WERI-Rb-1 (cell line): ENCODE measurements at regions not wholly inside any gene's neighbourhood (a gene's known extent, or its start where the extent isn't known, plus 50 kb on each side); places are given as distances from the start of the nearest gene placed in this dataset.

Experiments
- DNase-seq: peaks from one replicate; pipeline ENCODE4 v3.0.0-alpha.2; 2020
- H3K27ac ChIP-seq: fragments of 250-450 bp; sonication (Bioruptor Pico); 2 replicates; pipeline ENCODE4 v1.5.1; 2020; ENCODE audit warnings: mild to moderate bottlenecking, moderate library complexity
- H3K27me3 ChIP-seq: fragments of 250-450 bp; sonication (Bioruptor Pico); 2 replicates; pipeline ENCODE4 v1.5.1; 2021; ENCODE audit warnings: mild to moderate bottlenecking, low read depth, moderate library complexity; ENCODE audit not compliant: insufficient read depth, severe bottlenecking
- H3K36me3 ChIP-seq: fragments of 250-450 bp; sonication (Bioruptor Pico); 2 replicates; pipeline ENCODE4 v1.5.1; 2020; ENCODE audit warnings: mild to moderate bottlenecking, moderate library complexity
- H3K4me3 ChIP-seq: 2 replicates; pipeline ENCODE4 v1.5.1; 2011; ENCODE audit warnings: low read depth, mild to moderate bottlenecking, control low read depth, low read length
- H3K9me3 ChIP-seq: fragments of 250-450 bp; sonication (Bioruptor Pico); 2 replicates; pipeline ENCODE4 v1.5.1; 2021; ENCODE audit warnings: mild to moderate bottlenecking, moderate library complexity; ENCODE audit not compliant: severe bottlenecking
- TF ChIP-seq, protein P1 (sequence below): IDR thresholded peaks from 2 replicates; pipeline ENCODE4 v1.5.1; 2011; ENCODE audit warnings: low read depth, mild to moderate bottlenecking, control low read depth, inconsistent platforms, low read length

DNA sequence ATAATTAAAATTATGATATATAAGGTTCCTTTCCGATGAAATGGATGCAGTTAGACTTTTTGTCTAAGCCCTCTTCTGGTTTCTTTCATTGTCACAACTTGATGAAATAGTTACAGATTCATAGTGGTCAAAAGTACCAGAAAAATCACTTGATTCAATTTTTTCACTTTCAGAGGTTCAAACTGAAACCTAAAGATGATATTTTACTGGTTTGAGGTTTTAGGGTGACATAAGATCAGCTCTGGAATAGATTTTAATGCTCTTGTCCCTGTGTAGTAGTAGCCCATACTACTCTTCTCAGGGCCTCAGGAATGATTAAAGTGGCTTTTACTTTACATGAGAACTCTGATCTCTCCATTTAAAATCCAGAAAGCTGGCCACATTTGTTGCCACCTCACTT, 479.1 kb upstream of the ZNF717 start:
- H3K36me3 ChIP-seq, result no peaks in the 10 kb centered on the region
- no peaks in the 10 kb centered on the region for H3K9me3 ChIP-seq
- TF ChIP-seq, protein P1, sequence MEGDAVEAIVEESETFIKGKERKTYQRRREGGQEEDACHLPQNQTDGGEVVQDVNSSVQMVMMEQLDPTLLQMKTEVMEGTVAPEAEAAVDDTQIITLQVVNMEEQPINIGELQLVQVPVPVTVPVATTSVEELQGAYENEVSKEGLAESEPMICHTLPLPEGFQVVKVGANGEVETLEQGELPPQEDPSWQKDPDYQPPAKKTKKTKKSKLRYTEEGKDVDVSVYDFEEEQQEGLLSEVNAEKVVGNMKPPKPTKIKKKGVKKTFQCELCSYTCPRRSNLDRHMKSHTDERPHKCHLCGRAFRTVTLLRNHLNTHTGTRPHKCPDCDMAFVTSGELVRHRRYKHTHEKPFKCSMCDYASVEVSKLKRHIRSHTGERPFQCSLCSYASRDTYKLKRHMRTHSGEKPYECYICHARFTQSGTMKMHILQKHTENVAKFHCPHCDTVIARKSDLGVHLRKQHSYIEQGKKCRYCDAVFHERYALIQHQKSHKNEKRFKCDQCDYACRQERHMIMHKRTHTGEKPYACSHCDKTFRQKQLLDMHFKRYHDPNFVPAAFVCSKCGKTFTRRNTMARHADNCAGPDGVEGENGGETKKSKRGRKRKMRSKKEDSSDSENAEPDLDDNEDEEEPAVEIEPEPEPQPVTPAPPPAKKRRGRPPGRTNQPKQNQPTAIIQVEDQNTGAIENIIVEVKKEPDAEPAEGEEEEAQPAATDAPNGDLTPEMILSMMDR, result no peak
- no peaks in the 10 kb centered on the region for H3K27me3 ChIP-seq
- DNase-seq, result no peak
- H3K27ac ChIP-seq, result no peak overlapping the region
- no peak overlapping the region for H3K4me3 ChIP-seq

DNA sequence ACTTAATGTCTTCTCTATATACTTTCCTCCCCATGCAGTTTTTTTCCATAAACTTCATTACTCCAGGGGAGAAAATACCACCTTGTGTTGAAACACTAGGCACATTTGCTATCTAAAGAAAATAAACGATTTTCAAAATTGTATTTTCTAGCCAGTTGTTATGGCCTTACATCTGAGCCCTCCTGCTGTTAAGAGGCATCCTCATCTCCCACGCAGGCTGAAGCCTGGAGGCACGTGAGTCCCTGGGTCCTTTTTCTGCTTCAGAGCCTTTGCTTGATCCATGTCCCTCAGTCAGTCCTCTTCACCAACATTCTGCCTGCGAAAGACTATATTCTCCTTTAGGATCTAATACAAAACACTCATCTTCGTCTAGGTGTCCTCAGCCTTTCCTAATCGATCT, 479.6 kb upstream of the ZNF717 start:
- Histone ChIP-seq H3K9me3 (no peaks in the 10 kb centered on the region), H3K36me3 (no peaks in the 10 kb centered on the region), H3K4me3 (no peak overlapping the region), H3K27me3 (no peaks in the 10 kb centered on the region), H3K27ac (no peak overlapping the region)
- TF ChIP-seq, protein P1, result no peak
- DNase-seq, result no peak

DNA sequence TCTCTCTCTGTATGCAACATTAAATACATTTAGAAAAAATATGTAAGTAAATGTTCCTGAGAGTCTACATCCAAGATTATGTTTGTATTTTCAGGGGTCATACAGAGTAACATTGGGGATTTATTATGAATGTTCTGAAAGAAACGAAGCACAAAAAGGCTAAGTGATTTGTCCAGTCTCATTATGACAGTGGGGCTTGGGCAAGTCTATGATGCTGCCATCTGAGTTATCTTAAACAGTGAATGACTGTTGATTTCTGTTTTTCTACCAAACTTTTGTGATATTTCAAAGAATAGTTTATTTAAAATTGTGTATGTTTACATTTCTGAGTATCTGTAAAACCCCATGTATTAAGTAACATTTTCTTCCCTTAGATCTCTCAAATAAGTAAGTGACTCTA, 481.2 kb upstream of the ZNF717 start:
- no peak overlapping the region for H3K4me3 ChIP-seq
- H3K36me3 ChIP-seq, result no peaks in the 10 kb centered on the region
- H3K27ac ChIP-seq, result no peak overlapping the region
- TF ChIP-seq, protein P1, result no peak
- DNase-seq, result no peak
- H3K9me3 ChIP-seq, result no peaks in the 10 kb centered on the region
- no peaks in the 10 kb centered on the region for H3K27me3 ChIP-seq

DNA sequence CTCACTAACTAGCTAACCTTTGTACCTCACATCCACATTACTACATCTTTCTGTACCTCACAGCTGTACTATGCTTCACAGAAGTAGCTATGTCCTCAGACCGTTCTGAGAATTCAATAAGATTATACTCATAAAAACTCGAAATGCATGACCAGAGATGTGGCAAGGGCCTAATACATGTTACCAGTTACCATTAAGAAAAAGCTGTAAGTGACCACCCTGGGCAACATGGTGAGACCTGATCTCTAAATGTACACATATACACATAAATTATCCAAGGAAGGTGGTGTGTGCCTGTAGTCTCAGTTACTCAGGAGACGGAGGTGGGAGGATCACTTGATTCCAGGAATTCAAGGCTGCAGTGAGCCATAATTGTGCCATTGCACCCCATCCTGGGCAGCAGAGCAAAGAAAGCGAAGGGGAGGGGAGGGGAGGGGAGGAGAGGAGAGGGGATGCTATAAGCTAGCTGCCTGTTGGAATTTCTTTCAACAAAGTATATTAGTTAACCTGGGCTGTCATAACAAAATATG, 482.6 kb upstream of the ZNF717 start:
- Histone ChIP-seq H3K36me3 (no peaks in the 10 kb centered on the region), H3K27me3 (no peaks in the 10 kb centered on the region), H3K9me3 (no peaks in the 10 kb centered on the region), H3K4me3 (no peak overlapping the region), H3K27ac (no peak overlapping the region)
- TF ChIP-seq, protein P1, result no peak
- DNase-seq, result no peak

DNA sequence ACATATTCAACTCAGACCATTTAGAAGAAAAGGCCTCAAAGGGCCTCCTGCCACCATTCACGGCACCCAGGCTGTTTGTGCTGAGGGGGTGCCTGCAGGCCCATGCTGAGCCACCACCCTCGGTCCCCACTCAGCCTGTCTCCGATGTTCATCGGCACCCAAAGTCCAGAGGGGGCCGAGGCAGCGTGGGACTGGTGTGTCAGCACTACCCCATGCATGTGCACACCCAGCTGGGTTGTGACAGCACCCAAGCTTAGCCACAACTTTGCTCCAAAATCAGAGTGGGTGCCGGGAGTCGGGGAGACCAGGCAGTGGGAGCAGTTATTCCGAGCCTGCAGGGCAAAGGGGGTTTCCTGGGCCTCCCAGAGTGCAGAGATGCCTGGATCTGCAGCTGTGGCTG, 508.5 kb upstream of the ZNF717 start:
- H3K4me3 ChIP-seq, result no peak overlapping the region
- no peaks in the 10 kb centered on the region for H3K9me3 ChIP-seq
- TF ChIP-seq, protein P1, result no peak
- no peak overlapping the region for H3K27ac ChIP-seq
- no peaks in the 10 kb centered on the region for H3K36me3 ChIP-seq
- H3K27me3 ChIP-seq, result no peaks in the 10 kb centered on the region
- DNase-seq, result no peak

DNA sequence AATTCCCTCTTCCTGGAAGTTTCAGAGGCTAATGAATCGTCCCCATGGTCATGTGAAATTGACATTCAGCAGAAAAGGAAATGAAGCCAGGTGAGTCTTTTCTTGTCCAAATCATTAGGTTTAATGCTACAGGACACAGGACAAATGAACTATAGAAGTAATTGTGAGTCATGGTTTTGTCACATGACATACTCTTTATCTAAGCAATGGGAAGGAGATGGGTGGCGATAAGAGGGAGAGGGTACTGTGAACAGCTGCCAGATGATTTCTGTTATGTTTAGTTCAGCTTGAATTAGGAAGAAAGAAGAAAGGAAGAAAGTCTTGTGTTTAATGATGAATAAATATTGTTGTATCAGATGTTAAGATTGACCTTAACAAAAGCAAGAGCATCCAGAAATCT, 515.4 kb upstream of the ZNF717 start:
- H3K27me3 ChIP-seq, result no peaks in the 10 kb centered on the region
- no peaks in the 10 kb centered on the region for H3K9me3 ChIP-seq
- H3K36me3 ChIP-seq, result no peaks in the 10 kb centered on the region
- DNase-seq, result no peak
- no peak overlapping the region for H3K27ac ChIP-seq
- TF ChIP-seq, protein P1, result no peak
- H3K4me3 ChIP-seq, result no peak overlapping the region
